Glutamatergic neuron (in vitro differentiated cells): ENCODE measurements at regions not wholly inside any gene's neighbourhood (a gene's known extent, or its start where the extent isn't known, plus 50 kb on each side); places are given as distances from the start of the nearest gene placed in this dataset.
"Not testable (repeated sequence)": the region's sequence is repeated elsewhere in the genome, so short reads cannot be mapped to it uniquely, and the experiment has no call there.

Source experiments
- DNase-seq: peaks from one replicate; pipeline ENCODE4 v3.0.0; 2022
- H3K27ac Mint-ChIP-seq: one replicate; pipeline ENCODE4 v1.8.0; 2020; ENCODE audit warnings: mild to moderate bottlenecking, mixed read lengths, inconsistent platforms; ENCODE audit not compliant: unreplicated experiment
- H3K27me3 Mint-ChIP-seq: one replicate; pipeline ENCODE4 v1.8.0; 2020; ENCODE audit warnings: mild to moderate bottlenecking, moderate library complexity, mixed read lengths, inconsistent platforms; ENCODE audit not compliant: unreplicated experiment
- H3K36me3 Mint-ChIP-seq: one replicate; pipeline ENCODE4 v1.8.0; 2020; ENCODE audit warnings: mild to moderate bottlenecking, mixed read lengths, inconsistent platforms; ENCODE audit not compliant: unreplicated experiment
- H3K4me1 Mint-ChIP-seq: one replicate; pipeline ENCODE4 v1.8.0; 2020; ENCODE audit warnings: mild to moderate bottlenecking, low read depth, mixed read lengths, inconsistent platforms; ENCODE audit not compliant: unreplicated experiment
- H3K4me3 Mint-ChIP-seq: one replicate; pipeline ENCODE4 v1.8.0; 2020; ENCODE audit warnings: mild to moderate bottlenecking, mixed read lengths, inconsistent platforms; ENCODE audit not compliant: unreplicated experiment
- H3K9me3 Mint-ChIP-seq: one replicate; pipeline ENCODE4 v1.8.0; 2020; ENCODE audit warnings: mild to moderate bottlenecking, moderate library complexity, mixed read lengths, inconsistent platforms; ENCODE audit not compliant: unreplicated experiment

DNA sequence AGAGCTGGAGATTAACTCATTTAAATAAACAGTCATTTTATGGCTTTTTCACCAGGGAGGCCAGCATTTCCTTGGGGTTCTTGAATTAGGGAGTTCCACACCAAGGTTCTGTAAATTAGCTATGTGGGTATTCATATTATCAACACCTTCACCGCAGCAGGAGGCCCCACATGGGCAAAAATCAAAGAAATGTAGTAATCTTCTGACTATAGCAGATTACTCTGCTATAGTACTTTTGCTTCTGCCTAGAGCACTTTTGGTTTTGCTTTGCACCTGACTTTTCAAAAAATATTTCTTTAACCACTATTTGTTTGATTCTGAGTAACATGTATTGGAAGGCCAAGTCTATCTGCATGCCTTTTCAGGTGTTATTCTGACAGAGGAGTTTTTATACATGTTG lies 108.6 kb upstream of the POMZP3 start:
- H3K36me3 Mint-ChIP-seq, H3K4me1 Mint-ChIP-seq, H3K4me3 Mint-ChIP-seq, H3K27me3 Mint-ChIP-seq, H3K27ac Mint-ChIP-seq, H3K9me3 Mint-ChIP-seq, DNase-seq: not testable (repeated sequence)

DNA sequence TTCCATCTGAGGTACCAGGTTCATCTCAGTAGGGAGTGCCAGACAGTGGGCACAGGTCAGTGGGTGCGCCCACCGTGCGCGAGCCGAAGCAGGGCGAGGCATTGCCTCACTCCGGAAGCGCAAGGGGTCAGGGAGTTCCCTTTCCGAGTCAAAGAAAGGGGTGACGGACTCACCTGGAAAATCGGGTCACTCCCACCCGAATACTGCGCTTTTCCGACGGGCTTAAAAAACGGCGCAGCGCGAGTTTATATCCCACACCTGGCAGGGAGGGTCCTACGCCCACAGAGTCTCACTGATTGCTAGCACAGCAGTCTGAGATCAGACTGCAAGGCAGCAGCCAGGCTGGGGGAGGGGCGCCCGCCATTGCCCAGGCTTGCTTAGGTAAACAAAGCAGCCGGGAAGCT lies 101.5 kb upstream of the POMZP3 start:
- not testable (repeated sequence) for H3K9me3 Mint-ChIP-seq, H3K27me3 Mint-ChIP-seq, DNase-seq, H3K36me3 Mint-ChIP-seq, H3K4me1 Mint-ChIP-seq, H3K27ac Mint-ChIP-seq
- H3K4me3 Mint-ChIP-seq = peak overlapping the region; percentile 65

DNA sequence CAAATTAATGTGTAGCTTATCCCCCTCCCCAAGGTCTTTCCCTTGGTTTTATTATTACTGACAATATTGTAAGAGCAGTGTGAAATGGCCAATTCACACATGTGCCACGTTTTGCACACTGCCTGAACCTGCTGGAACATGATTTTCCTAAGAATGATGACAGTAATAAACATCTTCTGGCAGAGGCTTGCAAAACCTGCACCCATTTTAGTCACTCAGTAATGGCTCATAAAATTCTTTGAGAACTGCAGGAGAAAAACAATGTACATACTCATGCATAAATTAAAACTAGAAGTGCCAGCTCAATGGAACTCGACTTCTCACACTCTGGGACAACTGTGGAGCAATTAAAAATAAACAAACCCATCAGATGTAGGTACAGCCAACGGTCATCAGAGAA lies 96.8 kb upstream of the POMZP3 start:
- not testable (repeated sequence) for H3K9me3 Mint-ChIP-seq, H3K36me3 Mint-ChIP-seq, H3K27me3 Mint-ChIP-seq, H3K4me3 Mint-ChIP-seq, H3K4me1 Mint-ChIP-seq, DNase-seq, H3K27ac Mint-ChIP-seq

DNA sequence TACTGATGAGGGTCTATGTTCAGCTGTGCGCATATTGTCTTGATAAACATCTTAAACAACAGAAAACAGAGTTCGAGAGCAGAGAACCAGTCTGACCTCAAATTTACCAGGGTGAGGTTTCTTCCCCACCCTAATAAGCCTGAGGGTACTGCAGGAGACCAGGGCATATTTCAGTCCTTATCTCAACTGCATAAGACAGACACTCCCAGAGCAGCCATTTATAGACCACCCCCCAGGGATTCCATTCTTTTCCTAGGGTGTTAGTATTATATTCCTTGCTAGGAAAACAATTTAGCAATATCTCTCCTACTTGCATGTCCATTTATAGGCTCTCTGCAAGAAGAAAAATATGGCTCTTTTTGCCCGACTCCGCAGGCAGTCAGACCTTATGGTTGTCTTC lies 89.5 kb upstream of the POMZP3 start:
- not testable (repeated sequence) for H3K27ac Mint-ChIP-seq, H3K36me3 Mint-ChIP-seq, DNase-seq, H3K4me3 Mint-ChIP-seq, H3K4me1 Mint-ChIP-seq, H3K9me3 Mint-ChIP-seq, H3K27me3 Mint-ChIP-seq

DNA sequence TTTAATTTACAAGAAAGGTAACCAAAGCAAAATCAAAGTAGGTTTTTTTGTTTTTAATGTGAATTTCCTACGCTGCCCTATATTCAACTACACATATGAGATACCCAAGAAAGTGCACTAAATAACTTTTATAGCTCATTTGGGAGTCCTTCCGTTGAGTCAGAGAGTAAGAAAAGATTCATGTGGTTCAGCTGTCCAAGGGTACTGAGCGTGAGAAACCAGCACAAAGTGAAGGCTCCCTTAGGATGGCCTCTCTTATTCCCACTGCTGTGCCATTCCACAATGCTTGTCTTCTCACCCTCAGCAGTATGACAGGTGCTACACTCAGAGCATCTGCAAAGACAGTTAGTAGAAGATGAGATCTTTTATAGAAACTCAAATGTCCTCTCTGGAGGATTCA lies 85.8 kb upstream of the POMZP3 start:
- H3K27me3 Mint-ChIP-seq, H3K9me3 Mint-ChIP-seq, H3K36me3 Mint-ChIP-seq, H3K27ac Mint-ChIP-seq, H3K4me3 Mint-ChIP-seq, DNase-seq, H3K4me1 Mint-ChIP-seq: not testable (repeated sequence)

DNA sequence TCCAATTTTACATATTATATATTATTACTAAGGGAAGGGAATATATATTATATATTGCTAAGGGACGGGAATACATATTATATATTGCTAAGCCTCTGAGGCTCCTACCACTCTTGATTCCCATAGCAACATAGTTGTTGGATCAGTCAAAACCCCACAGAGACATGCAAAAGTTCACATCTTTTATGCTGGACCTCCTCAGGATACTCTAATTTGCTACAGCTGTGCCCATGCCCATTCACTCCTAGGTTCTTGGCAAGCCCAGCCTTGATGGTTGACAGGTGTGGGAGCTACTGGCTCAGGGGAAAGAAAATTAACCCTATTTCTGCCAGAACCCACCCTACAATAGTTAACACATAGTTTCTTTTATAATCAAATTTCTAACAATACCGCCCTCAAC lies 84.6 kb upstream of the POMZP3 start:
- H3K27ac Mint-ChIP-seq, H3K4me1 Mint-ChIP-seq, DNase-seq, H3K36me3 Mint-ChIP-seq, H3K9me3 Mint-ChIP-seq, H3K4me3 Mint-ChIP-seq, H3K27me3 Mint-ChIP-seq: not testable (repeated sequence)

DNA sequence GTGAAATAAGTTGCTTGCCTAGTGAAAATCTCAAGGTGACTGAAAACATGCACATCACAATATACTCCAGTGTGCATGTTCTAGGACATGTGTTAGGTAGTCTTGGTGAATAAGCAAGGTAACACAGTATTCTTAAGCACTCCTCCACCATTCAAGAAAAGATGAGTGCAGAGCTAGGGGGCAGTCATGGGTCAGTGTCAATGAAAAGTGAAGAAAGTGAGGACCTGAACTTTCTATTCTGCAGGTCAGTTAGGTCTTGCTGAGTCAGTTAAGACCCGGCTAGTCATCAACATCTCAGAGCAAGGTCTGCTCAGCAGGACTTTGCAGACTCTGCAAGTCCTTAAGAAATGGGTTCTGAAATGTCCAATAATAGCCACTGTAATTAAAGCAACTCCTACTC lies 82.6 kb upstream of the POMZP3 start:
- H3K4me3 Mint-ChIP-seq, H3K27ac Mint-ChIP-seq, H3K4me1 Mint-ChIP-seq, H3K36me3 Mint-ChIP-seq, H3K9me3 Mint-ChIP-seq, H3K27me3 Mint-ChIP-seq, DNase-seq: not testable (repeated sequence)

DNA sequence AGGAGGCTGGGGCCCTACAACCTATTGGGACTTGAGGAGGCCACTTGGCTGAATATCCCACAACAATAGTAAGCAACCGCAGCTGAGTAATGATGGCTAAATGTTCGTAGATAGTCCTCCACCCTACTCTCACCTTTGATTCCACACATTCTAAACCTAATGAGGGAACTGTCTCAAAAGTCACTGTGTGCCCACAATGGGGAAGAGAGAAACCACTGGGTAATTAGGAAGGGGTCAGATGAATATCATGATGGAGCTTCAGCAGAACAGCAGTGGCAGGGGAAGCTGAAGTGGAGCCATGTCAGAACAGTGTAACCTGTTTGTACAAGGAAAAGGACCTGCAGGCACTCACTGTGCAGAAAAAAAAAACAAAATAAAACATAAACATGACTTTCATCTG lies 81.4 kb upstream of the POMZP3 start:
- not testable (repeated sequence) for H3K36me3 Mint-ChIP-seq, H3K4me1 Mint-ChIP-seq, H3K27ac Mint-ChIP-seq, H3K27me3 Mint-ChIP-seq, H3K4me3 Mint-ChIP-seq, H3K9me3 Mint-ChIP-seq, DNase-seq

DNA sequence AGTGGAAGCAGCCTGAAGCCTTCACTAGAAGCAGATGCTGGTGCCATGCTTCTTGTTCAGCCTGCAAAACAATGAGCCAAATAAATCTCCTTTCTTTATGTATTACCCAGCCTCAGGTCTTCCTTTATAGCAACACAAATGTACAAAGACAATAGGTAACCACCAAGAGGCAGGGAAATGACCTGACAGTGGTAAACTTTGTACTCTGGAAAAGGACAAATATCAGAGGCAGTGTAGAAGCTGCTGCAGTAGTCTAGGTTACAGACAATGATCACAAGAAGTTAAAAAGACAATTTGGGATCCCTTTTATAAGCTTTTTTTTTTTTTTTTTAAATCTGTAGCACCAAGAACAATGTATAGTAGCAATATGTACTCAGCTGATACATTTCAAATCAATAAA lies 76.7 kb upstream of the POMZP3 start:
- not testable (repeated sequence) for H3K27ac Mint-ChIP-seq, H3K4me3 Mint-ChIP-seq

DNA sequence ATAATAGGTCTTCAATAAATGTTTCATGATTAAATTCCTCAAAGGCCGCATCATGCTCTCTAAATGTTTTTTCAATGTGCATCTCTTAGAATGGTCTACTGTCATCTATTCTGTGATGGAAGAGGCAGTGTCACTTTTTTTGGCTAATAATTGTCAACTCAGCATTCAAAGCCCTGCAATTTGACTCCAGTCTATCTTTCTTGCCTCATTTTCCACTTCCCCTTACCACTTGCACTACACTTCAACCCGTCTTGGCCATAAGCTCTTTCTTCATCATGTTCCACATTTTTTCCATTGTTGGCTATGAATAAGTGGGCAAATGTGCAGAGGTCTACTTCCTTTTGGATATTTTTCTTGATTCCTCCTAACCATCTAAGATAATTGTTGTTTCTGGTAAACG lies 59.2 kb upstream of the POMZP3 start:
- not testable (repeated sequence) for H3K27me3 Mint-ChIP-seq, H3K27ac Mint-ChIP-seq, H3K4me1 Mint-ChIP-seq, H3K4me3 Mint-ChIP-seq, DNase-seq, H3K36me3 Mint-ChIP-seq, H3K9me3 Mint-ChIP-seq

More for the DNA sequence above, 76.7 kb upstream of the POMZP3 start:
- H3K27me3 Mint-ChIP-seq, H3K36me3 Mint-ChIP-seq, H3K4me1 Mint-ChIP-seq, DNase-seq, H3K9me3 Mint-ChIP-seq: not testable (repeated sequence)

DNA sequence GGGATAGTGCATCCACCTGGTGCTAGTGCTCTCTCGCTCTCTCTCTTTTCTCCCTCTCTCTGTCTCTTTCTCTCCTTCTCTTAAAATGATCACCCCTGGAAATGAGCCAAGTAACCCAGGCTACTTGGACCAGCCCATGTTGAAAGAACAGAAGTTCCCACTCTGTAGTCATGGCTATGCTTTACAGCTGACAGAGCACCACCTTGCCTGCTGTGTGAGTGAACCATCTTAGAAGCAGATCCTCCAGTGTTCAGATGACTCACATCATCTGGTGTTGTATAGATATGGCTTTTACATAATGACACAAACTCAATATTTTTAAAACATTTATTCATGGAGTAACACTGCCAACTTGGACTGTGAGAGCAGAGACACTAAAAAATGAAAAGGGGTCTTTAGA lies 57.7 kb upstream of the POMZP3 start:
- H3K4me1 Mint-ChIP-seq, H3K9me3 Mint-ChIP-seq, H3K4me3 Mint-ChIP-seq, H3K36me3 Mint-ChIP-seq, H3K27ac Mint-ChIP-seq, DNase-seq, H3K27me3 Mint-ChIP-seq: not testable (repeated sequence)

DNA sequence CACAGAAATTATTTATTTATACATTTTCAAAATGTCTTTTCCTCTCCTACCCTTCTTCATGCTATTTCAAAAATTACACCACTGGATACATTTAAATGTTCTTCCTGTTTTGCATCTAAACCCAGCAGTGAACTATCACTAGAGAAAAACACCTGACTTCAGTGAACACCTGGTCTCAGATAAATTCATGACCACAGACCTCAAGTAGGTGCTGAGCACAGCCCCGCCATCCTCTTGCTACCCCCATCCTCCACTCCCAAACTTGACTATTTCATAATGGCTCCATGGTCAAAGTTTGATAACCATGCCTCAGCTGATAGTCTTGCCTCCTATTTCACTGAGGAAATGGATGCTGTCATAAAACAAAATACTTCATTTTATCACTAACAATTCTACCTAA lies 56.6 kb upstream of the POMZP3 start:
- not testable (repeated sequence) for H3K27ac Mint-ChIP-seq

DNA sequence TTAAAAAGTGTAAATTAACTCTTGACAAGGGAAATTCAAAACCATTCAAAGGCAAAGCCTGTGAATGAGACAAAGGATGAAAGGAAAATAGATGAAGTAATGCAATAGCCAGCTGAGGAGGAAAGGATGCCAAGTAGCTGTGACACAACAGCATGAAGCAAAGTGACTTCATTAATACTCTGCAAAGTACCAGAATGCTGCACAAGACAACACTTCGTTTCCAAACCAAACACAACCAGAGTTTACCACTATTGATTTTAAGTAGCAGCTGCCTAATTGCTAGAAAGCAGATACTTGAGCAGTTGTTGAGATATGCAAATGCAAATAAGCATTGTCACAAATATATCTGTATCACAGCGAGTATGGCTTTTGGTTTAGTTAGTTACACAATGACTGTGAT lies 54.7 kb upstream of the POMZP3 start:
- not testable (repeated sequence) for DNase-seq, H3K27me3 Mint-ChIP-seq, H3K36me3 Mint-ChIP-seq, H3K4me1 Mint-ChIP-seq, H3K27ac Mint-ChIP-seq, H3K4me3 Mint-ChIP-seq, H3K9me3 Mint-ChIP-seq

More for the DNA sequence above, 56.6 kb upstream of the POMZP3 start:
- not testable (repeated sequence) for H3K27me3 Mint-ChIP-seq, H3K4me3 Mint-ChIP-seq, DNase-seq, H3K4me1 Mint-ChIP-seq, H3K9me3 Mint-ChIP-seq, H3K36me3 Mint-ChIP-seq
